CD4-positive, alpha-beta T cell treated with Interleukin-17A for 1 hour (primary cell): ENCODE measurements at regions not wholly inside any gene's neighbourhood (a gene's known extent, or its start where the extent isn't known, plus 50 kb on each side); places are given as distances from the start of the nearest gene placed in this dataset.

Experiments
- DNase-seq: peaks from one replicate; pipeline ENCODE4 v3.0.0-alpha.2; 2020

- DNase-seq: no peak
Observed at GRCh38 chr3:160132226-160132625, 93.0 kb upstream of the C3orf80 start.

DNA sequence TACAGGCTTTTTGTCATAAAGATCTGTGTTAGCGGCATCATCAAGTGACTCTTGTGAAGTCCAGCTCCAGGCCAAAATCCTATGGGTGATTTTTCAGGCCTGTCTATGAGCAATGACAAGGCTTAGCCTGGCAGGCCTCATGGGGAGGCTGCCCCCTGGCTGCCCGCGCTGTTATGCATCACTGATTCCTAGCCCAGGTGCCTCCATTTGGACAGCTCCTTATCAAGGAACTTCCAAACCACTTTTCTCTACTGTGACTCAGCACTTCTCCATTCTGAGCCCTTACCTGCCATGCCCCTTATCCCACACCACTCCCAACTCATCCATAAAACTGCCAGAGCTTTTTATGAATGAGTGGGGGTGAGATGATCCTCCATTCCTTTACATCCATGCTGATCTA, 91.5 kb upstream of the C3orf80 start:
- DNase-seq: no peak

DNA sequence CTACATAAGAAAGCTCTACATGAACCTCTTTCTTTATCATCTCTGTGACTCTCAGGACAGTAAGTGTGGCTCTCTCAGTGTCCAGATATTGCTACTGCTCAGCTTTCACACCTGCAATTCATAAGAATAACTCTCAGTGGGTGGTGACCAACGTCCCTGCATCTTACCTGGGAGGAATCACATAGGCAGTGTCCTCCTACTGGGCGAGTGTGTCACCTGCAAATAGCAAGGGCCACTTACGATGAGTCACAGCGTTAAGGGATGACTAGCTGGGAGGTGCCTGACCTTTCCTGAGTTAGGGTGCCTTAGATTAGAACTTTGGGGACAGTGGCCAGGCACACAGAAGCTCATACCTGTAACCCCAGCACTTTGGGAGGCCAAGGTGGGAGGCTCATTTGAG, 90.8 kb upstream of the C3orf80 start:
- no peak for DNase-seq

GRCh38 chr3:160134964-160135363, 90.3 kb upstream of the C3orf80 start:
- no peak for DNase-seq

DNA sequence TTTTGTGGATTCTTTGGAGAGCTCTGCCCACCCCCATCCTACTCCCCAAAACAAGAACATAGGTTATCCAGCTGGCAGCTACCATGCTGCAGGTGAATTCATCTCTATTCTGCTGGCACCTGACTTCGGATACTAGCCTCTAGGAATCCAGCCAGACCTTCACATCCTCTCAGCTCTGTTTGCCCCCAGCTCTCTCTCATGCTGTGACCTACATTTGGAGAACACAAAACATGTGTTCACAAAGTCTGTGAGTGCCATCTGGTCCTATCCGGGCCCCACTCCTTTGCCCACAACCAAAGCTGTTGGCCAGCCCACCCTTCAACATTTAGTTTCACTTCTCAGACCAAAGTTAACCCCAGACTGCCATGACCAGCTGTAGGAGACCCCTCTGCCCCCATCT, 89.4 kb upstream of the C3orf80 start:
- DNase-seq: no peak

- no peak for DNase-seq
Observed at GRCh38 chr3:160136421-160136820, 88.8 kb upstream of the C3orf80 start.

DNA sequence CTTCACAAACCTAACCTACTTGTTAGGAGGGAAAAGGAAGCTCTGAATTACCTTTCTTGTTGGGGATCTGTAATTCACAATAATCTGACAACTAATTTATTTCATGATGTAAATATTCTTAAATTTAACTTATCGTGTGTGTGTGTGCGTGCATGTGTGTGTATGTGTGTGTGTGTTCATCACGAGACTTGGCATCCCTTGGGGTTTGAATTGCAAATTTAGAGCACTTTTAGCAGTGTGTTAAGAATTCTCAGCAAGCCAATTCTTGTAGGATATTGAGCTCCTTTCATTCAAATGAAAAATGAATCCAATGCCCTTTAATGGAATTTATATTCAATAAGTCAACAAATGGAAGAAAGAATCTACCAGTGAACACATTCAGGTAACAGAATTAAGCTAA, 85.9 kb upstream of the C3orf80 start:
- no peak for DNase-seq

- DNase-seq: no peak
Observed at GRCh38 chr3:160140756-160141155, 84.5 kb upstream of the C3orf80 start.

DNA sequence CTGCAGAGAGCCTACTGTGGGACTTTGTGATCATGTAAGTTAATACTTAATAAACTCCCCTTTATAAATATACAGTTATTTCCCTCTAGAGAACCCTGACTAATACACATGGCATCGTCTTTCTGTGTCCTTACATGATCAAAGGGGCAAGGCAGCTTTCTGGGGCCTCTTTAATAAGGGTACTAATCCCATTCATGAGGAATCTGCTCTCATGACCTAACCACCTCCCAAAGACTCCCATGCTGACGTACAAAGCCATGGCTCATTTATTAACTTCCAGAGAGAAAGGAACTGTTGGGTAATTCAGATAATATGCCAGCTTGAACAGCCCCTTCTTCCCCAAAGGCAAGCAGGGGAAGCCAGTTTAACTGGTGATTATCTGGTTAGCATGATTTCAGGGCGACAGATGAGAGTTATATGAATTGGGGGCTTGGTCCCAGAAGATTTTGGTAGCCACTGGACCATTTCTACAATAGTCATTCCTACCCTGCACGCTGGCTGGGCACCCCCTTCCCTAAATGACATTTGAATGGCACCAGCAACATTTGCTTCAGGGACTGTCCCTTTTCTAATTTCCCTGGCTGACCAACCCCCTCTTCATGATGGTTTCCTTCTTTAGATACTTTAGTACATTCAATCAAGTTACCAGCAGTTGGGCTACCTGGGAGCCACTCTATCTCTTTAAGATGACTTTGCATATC, 83.6 kb upstream of the C3orf80 start:
- no peak for DNase-seq

- DNase-seq: no peak
Observed at GRCh38 chr3:160143482-160143881, 81.7 kb upstream of the C3orf80 start.

DNA sequence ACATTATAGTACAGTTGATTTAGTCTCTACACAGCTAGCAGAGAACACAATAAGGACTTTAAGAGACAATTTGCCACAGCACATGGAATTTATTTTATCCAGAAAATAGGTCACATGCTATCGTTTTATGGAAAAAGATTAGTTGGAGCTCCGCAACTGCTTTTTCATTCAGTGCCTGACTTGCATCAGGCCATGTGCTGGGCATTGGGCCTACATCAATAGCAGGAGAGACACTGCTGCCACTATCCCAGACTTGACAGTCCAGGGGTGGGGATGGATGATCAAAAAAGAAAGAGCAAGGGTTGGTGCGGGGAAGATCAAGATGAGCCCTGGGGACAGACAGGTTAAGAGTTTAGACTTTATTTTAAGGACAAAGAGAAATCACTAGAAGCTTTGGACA, 75.2 kb upstream of the C3orf80 start:
- DNase-seq: no peak

DNA sequence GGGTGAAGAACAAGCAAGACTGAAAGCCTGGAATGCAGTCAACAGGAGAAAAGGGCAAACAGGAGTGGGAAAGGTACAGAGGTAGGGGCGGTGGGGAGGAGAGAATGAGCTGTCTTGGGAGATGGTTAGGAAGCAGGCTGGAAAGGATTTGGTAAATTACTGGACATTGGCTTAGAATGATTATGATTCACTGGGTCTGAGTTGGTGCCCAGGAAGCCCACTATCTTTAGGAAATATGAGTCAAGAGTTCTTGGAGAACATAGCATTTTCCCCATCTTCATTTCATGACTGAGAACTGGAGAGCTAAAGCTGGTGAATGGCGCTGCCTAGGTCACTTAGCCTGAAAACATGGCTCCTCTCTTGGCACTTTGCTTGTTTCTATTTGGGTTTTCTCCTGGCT, 74.7 kb upstream of the C3orf80 start:
- DNase-seq: no peak

DNA sequence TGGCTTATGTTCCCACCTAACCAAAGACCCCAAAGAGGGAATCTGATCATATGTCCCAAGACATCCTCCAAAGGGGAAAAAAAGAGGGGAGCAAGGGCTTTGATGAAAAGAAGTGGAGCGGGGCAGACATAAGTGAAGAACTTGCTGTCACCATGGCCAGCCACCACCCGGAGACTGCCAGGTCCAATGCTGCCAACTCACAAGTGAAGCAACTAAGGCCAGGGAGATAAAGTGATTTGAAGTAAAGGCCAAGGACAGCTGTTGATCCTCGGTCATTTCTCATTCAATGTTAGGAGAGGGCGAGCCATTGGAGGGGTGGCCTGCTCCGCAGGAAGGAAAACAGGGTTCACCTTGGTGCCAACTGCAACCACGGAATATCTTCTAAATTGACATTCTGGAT, 72.6 kb upstream of the C3orf80 start:
- DNase-seq: no peak

DNA sequence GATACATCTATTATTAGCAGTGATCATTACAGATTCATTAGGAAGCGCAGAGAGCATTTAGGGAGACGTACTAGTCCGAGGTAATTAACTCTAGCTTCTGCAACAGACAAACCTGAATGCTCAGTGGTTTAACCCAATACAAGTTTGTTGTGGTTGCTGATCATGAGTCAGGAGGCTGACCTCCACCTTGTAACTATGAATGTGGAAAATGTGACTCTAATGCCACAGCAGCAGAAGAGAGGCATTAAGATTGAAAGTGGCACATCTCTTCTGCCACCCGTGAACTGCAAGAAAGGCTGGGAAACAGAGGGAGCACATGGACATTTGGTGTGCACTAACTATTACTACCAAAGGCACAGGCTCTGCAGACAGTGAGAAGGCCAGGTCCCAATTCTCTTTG, 71.2 kb upstream of the C3orf80 start:
- DNase-seq: no peak

- no peak for DNase-seq
Observed at GRCh38 chr3:160154596-160154995, 70.6 kb upstream of the C3orf80 start.

- DNase-seq: no peak
Observed at GRCh38 chr3:160157321-160157720, 67.9 kb upstream of the C3orf80 start.

- no peak for DNase-seq
Observed at GRCh38 chr3:160159341-160159740, 65.9 kb upstream of the C3orf80 start.

DNA sequence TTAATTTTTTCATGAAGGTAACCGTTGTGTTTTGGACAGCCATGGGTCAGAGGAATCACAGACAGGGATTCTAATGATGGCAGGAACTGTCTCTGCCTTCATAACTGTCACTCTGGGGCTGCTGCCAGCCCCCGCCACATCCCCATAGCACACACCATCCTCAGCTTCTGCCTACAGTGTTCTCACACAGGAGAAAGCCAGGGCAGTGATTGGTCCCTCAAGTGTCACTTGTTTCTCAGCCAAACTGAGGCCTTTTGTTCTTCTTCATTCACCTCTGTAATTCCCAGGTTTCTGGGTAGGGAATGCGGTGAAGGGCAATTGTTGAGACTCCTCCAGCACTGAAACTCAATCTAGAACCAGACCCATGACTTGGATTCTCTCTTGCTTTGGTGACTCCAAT, 65.4 kb upstream of the C3orf80 start:
- no peak for DNase-seq

DNA sequence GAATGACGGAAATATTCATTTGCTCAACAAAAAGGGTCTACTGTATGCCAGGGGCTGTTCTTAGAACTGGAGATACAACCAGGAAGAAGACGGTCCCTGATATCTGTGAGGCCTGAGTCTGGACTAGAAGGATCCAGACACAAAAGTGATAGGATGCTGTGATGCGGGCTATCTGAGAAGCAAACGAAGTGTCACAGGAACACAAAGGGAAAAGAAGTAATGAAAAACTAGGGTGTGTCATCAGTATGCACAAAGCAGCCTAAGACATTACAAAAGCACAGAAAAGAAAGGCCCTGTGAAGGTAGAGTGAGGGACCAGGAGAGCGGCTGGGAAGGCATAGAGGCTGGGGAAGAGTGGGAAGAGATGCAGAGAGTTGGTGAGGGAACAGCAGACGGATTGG, 63.3 kb upstream of the C3orf80 start:
- no peak for DNase-seq

GRCh38 chr3:160162440-160162839, 62.8 kb upstream of the C3orf80 start:
- DNase-seq: no peak

- DNase-seq: peak; percentile 32
Observed at GRCh38 chr3:160163229-160163878, 61.9 kb upstream of the C3orf80 start.

DNA sequence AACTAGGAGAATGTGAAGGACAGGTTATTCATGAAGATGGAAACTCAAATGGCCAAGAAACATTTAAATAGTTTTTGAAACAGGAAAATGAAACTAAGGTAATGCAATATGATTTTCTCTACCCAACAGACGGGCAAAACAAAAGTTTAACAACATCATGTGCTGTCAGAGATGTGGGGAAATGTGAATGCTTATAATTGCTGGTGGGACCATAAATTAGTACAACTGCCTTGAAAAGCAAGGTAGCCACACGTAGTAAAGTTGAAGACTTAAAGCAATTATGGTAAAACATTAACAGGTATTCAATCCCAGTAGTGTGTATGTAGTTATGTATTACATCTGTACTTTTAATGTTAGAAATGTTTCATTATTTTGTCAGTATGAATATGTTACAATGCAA, 57.0 kb upstream of the C3orf80 start:
- no peak for DNase-seq

GRCh38 chr3:160169139-160169976, 55.9 kb upstream of the C3orf80 start:
- no peak for DNase-seq
